ELF-1 (cell line): ENCODE measurements at regions not wholly inside any gene's neighbourhood (a gene's known extent, or its start where the extent isn't known, plus 50 kb on each side); places are given as distances from the start of the nearest gene placed in this dataset.
"Not testable (repeated sequence)": the region's sequence is repeated elsewhere in the genome, so short reads cannot be mapped to it uniquely, and the experiment has no call there.

Experiments used
- DNase-seq: peaks from one replicate; pipeline ENCODE4 v3.0.0-alpha.2; 2016; ENCODE audit warnings: low read depth, low spot score

DNA sequence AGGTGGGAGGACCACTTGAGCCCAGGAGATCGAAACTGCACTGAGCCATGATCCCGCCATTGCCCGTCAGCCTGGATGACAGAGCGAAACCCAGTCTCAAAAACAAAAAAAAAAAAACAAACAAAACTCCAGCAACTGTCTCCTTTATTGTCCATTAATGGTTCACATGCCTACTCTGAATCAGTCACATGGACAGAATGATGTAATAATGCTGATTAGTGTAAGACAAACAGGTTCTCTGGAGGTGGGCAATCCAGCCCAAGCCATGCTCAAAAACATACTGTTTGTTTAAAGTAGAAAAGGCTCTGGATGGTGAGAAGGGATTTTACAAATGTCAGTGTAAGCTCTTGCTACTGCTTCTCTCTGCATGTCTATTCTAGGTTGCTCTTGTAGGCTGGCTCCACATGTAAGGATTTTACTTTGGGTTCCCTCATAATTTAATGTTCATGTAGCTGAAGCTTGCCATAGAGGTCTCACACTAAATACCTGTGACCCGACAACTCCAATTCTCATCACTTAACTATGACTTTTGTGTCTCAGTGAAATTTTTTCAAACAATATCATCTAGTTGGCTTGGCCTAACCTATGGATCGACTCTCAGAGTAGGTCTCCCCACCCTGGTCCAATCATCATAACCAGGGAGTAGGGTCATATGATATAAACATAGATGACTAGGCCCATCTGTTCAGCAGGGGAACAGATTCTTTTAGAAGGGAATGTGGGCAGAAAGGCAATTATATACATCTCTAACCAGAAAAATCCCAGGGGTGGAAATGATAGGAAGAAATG, 83.9 kb upstream of the SLC39A10 start:
- DNase-seq: no peak

DNA sequence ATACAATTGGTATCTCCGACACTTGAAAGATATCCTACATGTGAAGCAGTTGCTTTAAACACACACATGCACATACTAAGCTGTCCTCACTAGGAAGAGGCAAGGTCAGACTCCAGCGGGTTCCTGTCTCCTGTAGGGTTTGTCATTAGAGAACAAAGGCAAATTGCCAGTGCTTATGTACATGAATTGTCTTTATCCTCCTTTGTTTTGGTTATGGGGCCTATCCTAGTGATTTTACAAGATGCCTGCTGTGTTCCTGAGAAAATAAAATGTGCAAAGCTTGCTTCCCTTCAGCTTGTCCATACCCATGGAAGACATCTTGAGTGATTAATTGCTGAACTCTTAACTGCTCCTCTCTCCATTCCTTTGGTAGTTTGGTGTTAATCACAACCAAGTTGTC, 86.7 kb upstream of the SLC39A10 start:
- no peak for DNase-seq

GRCh38 chr2:195569255-195569654, 87.8 kb upstream of the SLC39A10 start:
- no peak for DNase-seq

GRCh38 chr2:195564625-195565135, 92.3 kb upstream of the SLC39A10 start:
- DNase-seq: not testable (repeated sequence)

DNA sequence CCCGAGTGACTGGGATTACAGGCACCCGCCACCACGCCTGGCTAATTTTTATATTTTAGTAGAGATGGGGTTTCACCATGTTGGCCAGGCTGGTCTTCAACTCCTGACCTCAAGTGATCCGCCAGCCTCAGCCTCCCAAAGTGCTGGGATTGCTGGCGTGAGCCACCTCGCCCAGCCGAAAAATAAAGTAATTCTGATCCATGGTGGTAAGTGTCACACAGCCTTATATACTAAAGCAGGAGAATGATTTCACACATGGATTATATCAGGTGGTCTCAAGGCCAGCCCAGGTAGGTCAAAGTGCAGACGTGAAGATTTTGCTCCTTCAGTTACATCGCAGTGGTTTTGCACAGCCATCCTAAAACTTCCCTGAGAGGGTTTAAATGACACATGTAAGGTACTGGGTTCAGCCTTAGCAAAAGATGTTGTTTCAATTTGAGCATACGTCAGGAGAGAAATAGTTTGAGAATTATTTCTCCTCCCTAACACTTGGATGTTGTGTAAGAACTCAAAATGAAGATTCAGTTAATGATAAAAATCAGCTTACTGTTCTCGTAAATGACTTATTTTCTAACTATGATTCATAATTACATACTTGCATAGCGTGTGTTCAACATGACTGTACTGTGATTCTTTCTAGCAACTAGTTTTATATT, 93.0 kb upstream of the SLC39A10 start:
- no peak for DNase-seq

DNA sequence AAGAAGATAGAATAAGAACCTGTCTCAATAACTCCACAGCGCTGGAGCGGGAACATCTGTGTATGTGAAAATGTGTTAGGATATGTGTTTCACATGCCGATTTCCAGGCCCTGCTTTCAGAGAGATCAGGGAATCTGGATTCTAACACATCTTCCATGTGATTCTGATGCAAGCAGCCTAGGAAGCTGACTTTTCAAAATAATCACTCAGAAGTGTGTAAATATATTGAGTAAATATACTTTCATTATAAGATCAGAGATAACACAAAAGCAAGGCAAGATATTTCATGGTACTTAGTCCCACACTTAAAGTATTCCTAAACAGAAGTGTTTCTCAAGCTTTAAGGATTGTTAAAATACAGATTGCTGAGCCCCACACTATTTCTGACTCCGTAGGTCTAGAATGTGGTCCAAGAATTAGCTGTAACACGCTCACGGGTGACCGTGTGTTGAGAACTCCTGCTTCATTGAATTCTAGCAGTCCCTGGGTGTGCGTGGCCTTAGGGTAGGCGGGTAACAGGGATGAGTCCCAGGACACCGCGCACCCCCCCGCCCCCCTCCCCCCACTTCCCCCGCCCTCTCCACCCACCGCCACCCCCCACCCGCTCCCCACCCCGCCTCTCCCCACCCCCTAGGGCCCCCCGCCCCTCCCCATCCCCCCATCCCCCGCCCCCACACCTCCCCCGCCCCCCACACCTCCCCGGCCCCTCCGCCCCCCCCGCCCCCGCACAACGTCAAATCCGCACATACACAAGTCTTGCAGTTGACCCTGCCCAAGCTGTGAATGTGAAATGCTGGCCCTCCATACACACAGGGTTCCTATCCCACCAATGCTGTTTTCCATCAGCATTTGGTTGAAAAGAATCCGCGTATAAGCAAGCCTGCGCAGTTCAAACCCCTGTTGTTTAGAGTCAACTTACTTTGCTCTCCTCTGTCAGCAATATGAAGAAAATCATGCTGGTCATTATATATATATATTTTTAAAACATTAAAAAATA, 94.2 kb upstream of the SLC39A10 start:
- DNase-seq: no peak

- DNase-seq: no peak
Observed at GRCh38 chr2:195561116-195561921, 95.7 kb upstream of the SLC39A10 start.

GRCh38 chr2:195560209-195560895, 96.7 kb upstream of the SLC39A10 start:
- no peak for DNase-seq

GRCh38 chr2:195559431-195559914, 97.6 kb upstream of the SLC39A10 start:
- DNase-seq: peak; percentile 12

- DNase-seq: no peak
Observed at GRCh38 chr2:195555971-195556370, 101.1 kb upstream of the SLC39A10 start.

DNA sequence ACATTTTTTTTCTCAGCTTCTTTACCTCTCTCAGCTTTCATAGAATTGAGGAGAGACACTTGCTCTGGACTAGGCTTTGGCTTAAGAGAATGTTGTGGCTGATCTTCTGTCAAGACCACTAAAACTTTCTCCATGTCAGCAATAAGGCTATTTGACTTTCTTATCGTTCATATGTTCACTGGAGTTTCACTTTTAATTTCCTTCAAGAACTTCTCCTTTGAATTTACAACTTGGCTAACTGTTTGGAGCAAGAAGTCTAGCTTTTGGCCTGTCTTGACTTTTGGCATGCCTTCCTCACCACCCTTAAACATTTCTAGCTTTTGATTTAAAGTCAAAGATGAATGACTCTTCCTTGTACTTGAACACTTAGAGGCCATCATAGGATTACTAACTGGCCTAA, 104.4 kb upstream of the SLC39A10 start:
- no peak for DNase-seq

DNA sequence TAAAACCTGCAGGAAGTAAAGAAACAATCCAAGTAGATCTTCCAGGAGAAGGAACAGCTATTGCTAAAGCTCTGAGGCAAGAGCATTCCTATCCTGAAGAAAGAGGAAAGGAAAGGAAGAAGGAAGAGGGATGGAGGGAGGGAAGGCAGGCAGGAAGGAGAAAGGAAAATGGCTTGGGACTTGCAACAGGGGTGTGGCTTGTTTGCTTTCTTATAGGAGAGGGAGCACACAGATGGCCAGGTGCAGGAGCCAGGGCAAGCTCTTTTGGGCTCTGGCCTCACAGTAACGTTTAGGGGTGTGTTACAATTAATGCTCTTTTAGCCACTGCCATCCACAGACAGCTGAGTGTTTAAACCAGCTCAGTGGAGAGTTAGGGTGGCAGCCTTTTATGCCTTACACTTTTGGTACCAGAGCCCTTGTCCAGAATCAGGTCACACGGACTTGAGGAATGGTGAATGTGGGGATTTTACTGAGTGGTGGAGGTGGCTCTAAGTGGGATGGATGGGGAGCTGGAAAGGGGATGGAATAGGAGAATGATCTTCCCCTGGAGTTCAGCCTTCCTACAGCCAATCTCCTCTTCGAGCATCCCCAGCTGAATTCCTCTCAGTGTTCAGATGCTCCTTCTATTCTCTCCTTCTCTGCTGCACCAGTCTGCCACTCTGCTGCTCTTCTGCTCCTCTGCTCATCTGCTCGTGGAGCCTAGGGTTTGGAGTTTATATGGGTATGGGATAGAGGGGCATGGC, 108.7 kb upstream of the SLC39A10 start:
- no peak for DNase-seq

DNA sequence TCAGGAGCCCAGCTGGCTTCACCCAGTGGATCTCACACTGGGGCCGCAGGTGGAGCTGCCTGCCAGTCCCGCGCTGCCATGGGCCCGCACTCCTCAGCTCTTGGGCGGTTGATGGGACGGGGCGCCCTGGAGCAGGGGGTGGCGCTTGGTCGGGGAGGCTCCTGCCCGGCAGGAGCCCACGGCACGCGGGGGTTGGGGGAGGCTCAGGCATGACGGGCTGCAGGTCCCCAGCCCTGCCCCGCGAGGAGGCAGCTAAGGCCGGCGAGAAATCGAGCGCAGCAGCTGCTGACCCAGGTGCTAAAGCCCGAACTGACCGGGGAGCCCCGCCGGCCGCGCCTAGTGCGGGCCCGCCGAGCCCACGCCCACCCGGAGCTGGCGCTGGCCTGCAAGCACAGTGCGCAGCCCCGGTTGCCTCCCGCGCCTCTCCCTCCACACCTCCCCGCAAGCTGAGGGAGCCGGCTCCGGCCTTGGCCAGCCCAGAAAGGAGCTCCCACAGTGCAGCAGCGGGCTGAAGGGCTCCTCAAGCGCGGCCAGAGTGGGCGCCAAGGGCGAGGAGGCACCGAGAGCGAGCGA, 109.7 kb upstream of the SLC39A10 start:
- not testable (repeated sequence) for DNase-seq

DNA sequence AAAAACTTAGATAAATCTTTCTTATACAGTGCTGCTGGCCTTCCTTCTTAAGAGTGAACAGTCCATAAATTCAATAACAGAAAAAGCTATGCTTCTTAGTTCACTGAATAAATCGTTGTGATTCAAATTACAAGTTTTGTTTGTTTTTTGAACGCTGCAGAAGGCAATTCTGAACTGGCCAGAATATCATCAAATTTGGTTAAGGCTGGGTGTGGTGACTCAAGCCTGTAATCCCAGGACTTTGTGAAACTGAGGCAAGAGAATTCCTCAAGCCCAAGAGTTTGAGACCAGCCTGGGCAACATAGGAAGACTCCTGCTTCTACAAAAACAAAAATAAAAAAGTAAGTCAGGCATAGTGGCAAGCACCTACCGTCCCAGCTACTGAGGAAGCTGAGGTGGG, 111.2 kb upstream of the SLC39A10 start:
- DNase-seq: no peak

DNA sequence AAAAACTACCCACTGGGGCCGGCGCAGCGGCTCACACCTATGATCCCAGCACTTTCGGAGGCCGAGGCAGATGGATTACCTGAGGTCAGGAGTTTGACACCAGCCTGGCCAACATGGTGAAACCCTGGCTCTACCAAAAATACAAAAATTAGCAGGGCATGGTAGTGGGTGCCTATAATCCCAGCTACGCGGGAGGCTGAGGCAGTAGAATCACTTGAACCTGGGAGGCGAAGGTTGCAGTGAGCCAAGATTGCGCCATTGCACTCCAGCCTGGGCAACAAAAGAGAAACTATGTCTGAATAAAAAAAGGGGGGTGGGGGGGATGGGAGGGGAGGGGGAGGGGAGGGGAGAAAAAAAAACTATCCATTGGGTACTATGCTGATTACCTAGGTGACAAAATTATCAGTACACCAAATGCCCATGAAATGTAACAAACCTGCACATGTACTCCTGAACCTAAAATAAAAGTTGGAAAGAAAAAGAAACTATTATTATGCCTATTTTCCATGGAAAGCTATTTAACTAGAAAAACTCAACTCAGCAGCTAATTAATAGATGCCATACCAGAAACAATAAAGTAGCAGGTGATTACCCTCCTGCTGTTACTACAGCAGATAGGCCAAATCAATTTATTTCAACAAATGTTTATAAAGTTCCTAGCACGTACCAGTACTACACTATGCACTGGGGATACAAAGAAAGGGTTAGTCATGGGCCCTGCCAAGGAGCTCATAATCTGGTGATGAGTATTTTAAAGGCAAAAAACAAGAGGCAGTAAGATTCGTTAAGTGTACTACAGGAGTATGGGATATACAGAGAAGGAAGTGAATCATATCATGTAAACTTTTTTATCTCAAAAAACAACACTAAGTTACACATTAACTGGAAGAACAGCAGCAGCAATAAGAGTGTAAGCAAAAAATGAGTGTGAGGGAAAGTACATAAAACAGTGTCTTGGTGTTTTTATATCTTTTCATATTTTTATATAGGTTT, 112.8 kb upstream of the SLC39A10 start:
- no peak for DNase-seq

DNA sequence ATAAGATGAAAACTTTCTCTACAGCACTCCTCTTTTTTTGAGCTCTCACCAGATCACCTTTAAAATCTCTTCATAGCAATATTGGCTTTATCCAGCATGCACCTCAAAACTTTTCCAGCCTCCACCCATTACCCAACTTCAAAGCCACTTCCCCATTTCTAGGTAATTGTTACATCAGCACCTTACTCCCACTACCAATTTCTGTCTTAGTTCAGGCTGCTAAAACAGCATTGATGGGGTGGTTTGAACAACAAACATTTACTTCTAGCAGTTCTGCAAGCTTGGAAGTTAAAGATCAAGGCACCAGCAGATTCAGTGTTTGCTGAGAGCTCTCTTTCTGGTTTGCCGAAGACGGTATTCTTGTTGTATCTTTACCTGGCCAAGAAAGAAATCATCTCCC, 114.0 kb upstream of the SLC39A10 start:
- DNase-seq: no peak

- DNase-seq: no peak
Observed at GRCh38 chr2:195542067-195542466, 115.0 kb upstream of the SLC39A10 start.

DNA sequence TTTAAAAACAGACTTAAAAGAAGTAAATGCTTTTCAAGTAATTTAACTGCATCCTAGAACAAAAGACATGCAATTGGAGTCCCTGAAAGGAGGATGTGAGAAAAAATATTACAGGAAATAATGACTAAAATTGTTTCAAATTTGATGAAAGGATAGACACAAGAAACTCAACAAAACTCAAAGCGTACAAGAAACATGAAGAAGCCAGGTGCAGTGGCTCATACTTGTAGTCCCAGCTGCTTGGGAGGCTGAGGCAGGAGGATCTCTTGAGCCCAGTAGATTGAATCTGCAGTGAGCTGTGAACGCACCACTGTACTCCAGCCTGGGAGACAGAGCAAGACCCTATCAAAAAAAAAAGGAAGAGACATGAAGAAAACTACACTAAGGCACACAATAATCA, 118.1 kb upstream of the SLC39A10 start:
- DNase-seq: no peak
